Right forelimb (tissue), 1 donor: ENCODE measurements at regions not wholly inside any gene's neighbourhood (a gene's known extent, or its start where the extent isn't known, plus 50 kb on each side); places are given as distances from the start of the nearest gene placed in this dataset.
"Not testable (repeated sequence)": the region's sequence is repeated elsewhere in the genome, so short reads cannot be mapped to it uniquely, and the experiment has no call there.

ENCODE experiments used
- DNase-seq: peaks from one replicate; pipeline ENCODE4 v3.0.0-alpha.2; 2018

- no peak for DNase-seq
Observed at GRCh38 chrX:45807572-45808425, 607.1 kb upstream of the DIPK2B start.

- DNase-seq: no peak
Observed at GRCh38 chrX:45806410-45807121, 605.9 kb upstream of the DIPK2B start.

GRCh38 chrX:45804276-45804675, 603.6 kb upstream of the DIPK2B start:
- DNase-seq: no peak

GRCh38 chrX:45803383-45803921, 602.8 kb upstream of the DIPK2B start:
- DNase-seq: no peak

- no peak for DNase-seq
Observed at GRCh38 chrX:45801554-45801953, 600.9 kb upstream of the DIPK2B start.

- not testable (repeated sequence) for DNase-seq
Observed at GRCh38 chrX:45800746-45801453, 600.2 kb upstream of the DIPK2B start.

- DNase-seq: no peak
Observed at GRCh38 chrX:45799576-45799975, 598.9 kb upstream of the DIPK2B start.

GRCh38 chrX:45795546-45795945, 594.9 kb upstream of the DIPK2B start:
- DNase-seq: no peak

- DNase-seq: no peak
Observed at GRCh38 chrX:45794995-45795337, 594.3 kb upstream of the DIPK2B start.

- DNase-seq: no peak
Observed at GRCh38 chrX:45794323-45794994, 593.8 kb upstream of the DIPK2B start.

GRCh38 chrX:45788941-45789348, 588.3 kb upstream of the DIPK2B start:
- no peak for DNase-seq

- no peak for DNase-seq
Observed at GRCh38 chrX:45788315-45788714, 587.6 kb upstream of the DIPK2B start.

- no peak for DNase-seq
Observed at GRCh38 chrX:45784590-45784989, 583.9 kb upstream of the DIPK2B start.

GRCh38 chrX:45783002-45783401, 582.3 kb upstream of the DIPK2B start:
- DNase-seq: no peak

GRCh38 chrX:45781901-45782553, 581.4 kb upstream of the DIPK2B start:
- DNase-seq: no peak

GRCh38 chrX:45778616-45779015, 577.9 kb upstream of the DIPK2B start:
- no peak for DNase-seq

- no peak for DNase-seq
Observed at GRCh38 chrX:45777366-45777765, 576.7 kb upstream of the DIPK2B start.

- DNase-seq: no peak
Observed at GRCh38 chrX:45775468-45775867, 574.8 kb upstream of the DIPK2B start.

- DNase-seq: no peak
Observed at GRCh38 chrX:45774961-45775360, 574.3 kb upstream of the DIPK2B start.

- DNase-seq: no peak
Observed at GRCh38 chrX:45773572-45773971, 572.9 kb upstream of the DIPK2B start.

- DNase-seq: no peak
Observed at GRCh38 chrX:45771560-45772340, 571.1 kb upstream of the DIPK2B start.
